GM06990 (cell line): ENCODE measurements at regions not wholly inside any gene's neighbourhood (a gene's known extent, or its start where the extent isn't known, plus 50 kb on each side); places are given as distances from the start of the nearest gene placed in this dataset.

ENCODE experiments used
- DNase-seq: peaks from one replicate; pipeline ENCODE4 v3.0.0-alpha.2; 2011; ENCODE audit not compliant: insufficient read length; ENCODE audit errors: extremely low read depth
- H3K27me3 ChIP-seq: replicated peaks from 2 replicates; pipeline ENCODE4 v1.6.0; 2011; ENCODE audit warnings: low read length; ENCODE audit not compliant: control insufficient read depth, insufficient read depth
- H3K36me3 ChIP-seq: 2 replicates; pipeline ENCODE4 v1.5.1; 2011; ENCODE audit warnings: low read length; ENCODE audit not compliant: control insufficient read depth, insufficient read depth
- H3K4me3 ChIP-seq: replicated peaks from 2 replicates; pipeline ENCODE4 v1.5.1; 2011; ENCODE audit warnings: low read depth, mild to moderate bottlenecking, control low read depth, low read length
- CTCF ChIP-seq: IDR thresholded peaks from 2 replicates; pipeline ENCODE4 v1.5.1; 2011; ENCODE audit warnings: low read length, control low read depth, mild to moderate bottlenecking, inconsistent platforms; ENCODE audit not compliant: insufficient read depth, poor library complexity, severe bottlenecking

GRCh38 chr3:46105306-46105919, 78.1 kb upstream of the XCR1 start:
- H3K36me3 ChIP-seq, result no peaks in the 10 kb centered on the region
- no peak for DNase-seq
- no peak for TF ChIP-seq CTCF
- no peak overlapping the region for H3K4me3 ChIP-seq
- no peaks in the 10 kb centered on the region for H3K27me3 ChIP-seq

DNA sequence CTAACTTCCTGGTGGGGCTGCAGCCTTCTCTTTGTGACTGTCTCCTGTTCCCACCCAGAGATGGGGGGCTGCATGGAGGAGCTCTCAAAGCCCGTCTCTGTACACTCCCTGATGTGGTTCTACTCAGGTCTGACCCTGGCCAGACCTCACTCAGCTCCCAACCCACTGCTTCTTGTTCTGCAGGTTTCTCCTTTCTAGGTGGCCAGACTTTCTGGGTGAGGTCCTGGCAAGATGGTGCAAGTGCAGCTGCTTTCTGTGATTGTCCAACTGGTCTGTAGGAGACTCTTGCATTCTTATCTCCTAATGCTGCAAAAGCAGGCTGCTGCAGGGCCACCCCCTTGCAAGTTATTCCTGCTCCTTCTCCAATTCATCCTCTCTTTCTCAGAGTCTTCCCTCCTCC, 77.4 kb upstream of the XCR1 start:
- DNase-seq, result no peak
- no peaks in the 10 kb centered on the region for H3K27me3 ChIP-seq
- H3K4me3 ChIP-seq, result no peak overlapping the region
- H3K36me3 ChIP-seq, result no peaks in the 10 kb centered on the region
- TF ChIP-seq CTCF, result no peak

DNA sequence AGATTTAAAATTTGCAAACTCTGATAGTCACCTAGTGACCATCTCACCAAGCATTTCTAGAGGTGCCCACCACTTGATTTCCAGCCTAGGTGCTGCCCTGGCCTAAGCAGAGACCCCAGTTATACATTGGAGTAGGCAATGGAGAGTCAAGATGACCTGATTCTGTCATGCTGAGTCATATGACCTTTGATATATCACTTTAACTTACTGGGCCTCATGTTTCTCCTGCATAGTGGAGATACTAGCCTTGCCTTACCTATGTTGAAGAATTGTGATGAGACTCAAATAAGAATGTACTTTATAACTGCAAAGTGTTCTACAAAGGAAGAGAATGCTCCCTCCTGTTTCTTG, 75.5 kb upstream of the XCR1 start:
- no peak for DNase-seq
- H3K27me3 ChIP-seq, result no peaks in the 10 kb centered on the region
- no peak overlapping the region for H3K4me3 ChIP-seq
- no peaks in the 10 kb centered on the region for H3K36me3 ChIP-seq
- no peak for TF ChIP-seq CTCF

DNA sequence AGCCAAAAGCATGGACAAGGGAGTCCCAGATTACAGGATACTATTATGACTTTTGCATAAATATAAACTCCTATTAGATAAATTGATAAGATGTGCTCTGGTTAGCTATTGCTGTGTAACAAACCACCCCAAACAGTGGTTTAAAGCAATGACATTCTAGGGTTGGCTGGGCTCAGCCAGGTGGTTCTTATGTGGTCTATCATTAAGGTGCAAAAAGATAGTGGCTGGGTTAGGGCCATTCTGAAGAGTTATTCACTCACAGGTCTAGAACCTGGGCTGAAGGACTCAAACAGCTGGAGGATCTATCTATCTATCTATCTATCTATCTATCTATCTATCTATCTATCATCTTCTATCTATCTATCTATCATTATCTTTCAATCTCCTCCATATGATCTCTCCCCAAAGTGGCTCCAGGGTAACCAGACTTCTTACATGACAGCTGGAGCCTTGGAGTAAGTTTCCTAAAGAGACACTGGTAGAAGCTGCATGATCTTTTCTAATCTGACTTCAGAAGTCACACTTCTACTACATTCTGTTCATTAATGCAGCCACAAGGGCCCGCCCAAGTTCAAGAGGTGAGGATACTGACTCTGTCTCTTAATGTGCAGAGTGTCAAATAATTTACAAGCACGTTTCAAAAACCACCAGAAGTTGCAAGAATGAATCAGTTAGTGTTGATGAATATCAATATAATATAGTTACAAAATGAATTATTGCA, 74.9 kb upstream of the XCR1 start:
- Histone ChIP-seq H3K36me3 (no peaks in the 10 kb centered on the region), H3K27me3 (no peaks in the 10 kb centered on the region), H3K4me3 (no peak overlapping the region)
- DNase-seq, result no peak
- TF ChIP-seq CTCF, result no peak

GRCh38 chr3:46100812-46101211, 73.5 kb upstream of the XCR1 start:
- no peak for TF ChIP-seq CTCF
- no peak overlapping the region for H3K4me3 ChIP-seq
- no peak for DNase-seq
- H3K27me3 ChIP-seq, result no peaks in the 10 kb centered on the region
- H3K36me3 ChIP-seq, result no peaks in the 10 kb centered on the region
